T-helper 2 cell treated with Interferon-gamma antibody and Interleukin-4, amounts not matched to agents 100 ng/mL and 5 ng/mL, for 36 hours (primary cell): ENCODE measurements at regions not wholly inside any gene's neighbourhood (a gene's known extent, or its start where the extent isn't known, plus 50 kb on each side); places are given as distances from the start of the nearest gene placed in this dataset.
"Not testable (repeated sequence)": the region's sequence is repeated elsewhere in the genome, so short reads cannot be mapped to it uniquely, and the experiment has no call there.

Experiments used
- intact Hi-C: fragments of 100-400 bp; cut with micrococcal nuclease; formaldehyde crosslinking; loops from one replicate; pipeline ENCODE4 v1.15.1; 2023

DNA sequence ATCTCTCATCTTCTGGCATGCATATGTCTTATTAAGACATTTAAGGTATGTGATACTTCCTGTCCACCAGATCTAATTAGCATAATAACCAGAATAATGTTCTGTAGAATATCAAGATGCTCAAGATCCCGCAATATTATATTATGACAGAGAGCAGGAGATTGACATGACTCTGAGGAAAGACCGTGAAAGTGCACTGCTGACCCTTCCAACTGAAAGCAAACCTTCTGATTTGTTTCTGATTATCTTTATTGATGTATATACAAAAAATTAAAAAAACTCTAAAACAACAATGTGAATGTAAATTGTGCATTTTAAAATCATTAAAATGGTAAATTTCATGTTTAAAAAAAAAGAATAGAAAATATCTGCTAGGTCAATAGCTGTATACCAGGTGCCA is 184.4 kb upstream of the TMEM45B start:
- intact Hi-C loops = no loop called here

DNA sequence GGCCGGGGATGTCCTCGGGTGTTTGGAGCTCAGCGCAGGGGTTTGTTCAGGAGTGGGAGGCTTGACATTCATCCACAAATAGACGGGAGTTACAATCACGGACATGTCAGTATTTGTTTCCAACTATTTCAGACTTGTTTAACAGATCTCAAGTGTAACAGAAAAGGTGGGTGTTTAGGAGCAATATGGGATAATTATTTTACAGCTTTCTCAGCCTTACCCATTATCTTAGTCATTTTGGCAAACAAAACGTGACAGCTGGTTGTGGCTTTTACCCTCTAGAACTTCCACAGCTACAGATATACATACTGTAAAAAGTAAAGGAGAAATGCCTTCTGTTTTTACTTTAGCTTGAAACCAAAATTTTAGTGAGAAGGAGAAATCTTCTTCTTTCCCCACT is 178.7 kb upstream of the TMEM45B start:
- intact Hi-C loops = no loop called here

DNA sequence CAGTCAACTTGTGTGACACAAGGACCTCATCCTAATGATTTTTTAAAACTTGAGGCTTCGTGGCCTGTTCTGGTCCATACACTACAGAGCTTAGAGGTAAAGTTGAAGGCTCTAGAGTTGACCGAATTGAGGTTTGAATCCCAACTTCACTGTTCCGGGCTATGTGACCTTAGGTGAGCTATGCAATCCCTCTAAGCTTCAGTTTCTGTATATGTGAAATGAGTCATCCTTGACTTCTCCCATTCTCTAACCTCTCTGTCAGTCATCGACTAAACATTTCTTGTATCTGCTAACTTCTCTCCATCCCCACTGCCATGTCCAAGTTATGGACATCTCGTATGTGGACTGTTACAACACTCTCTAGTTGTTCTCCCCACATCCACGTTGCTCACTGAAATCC is 178.2 kb upstream of the TMEM45B start:
- intact Hi-C loops = no loop called here

DNA sequence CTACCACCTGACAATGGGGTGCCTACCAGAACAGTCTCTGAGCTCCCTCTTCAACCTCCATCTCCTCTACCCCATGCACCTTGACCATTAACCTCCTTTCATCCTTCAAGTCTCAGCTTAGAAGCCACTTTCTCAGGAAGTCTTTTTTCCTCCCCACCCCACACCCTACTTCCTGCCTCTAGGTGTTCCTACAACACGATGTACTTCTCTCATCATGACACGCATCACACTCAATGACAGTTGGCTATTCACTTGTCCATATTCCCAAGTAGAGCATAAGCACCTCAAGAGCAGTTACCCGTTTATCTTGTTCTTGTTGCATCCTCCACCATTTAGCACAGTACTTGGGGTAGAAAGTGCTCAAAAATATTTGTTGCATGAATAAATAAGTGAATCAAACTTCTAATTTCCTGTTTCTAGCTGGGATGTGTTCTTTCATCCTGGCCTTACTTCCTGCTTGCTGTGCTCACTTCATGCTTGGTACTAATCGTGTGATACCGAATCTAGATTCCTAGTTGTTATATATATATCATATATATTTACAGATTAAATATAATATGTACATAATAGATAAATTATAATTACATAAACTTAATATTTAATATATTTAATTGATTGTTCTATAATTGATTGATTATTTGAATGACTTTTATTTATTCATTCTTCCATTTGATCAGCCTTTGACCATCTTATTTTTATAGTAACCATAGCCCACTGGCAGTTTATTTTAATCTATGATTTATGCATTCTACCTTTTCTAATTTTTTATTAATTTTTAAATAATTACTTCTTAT is 177.5 kb upstream of the TMEM45B start:
- intact Hi-C loops = no loop called here

DNA sequence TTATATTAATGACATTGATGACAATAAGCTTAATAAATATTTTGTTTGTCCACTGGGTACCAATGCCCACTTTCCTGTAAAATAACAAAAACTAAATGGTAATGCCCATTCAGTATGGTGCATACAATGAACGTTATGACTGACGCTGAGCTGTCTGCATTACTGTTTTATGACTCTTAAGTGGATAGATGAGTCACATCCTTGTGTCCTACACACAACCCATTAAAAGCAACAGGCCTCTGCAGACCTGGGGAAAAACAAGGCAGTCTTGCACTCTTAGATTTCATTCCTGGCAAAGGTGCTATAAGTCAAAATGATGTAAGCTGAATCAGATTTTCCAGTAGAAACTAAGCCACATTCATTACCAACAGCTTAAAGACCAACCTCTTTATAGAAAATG is 176.3 kb upstream of the TMEM45B start:
- intact Hi-C loops = no loop called here

DNA sequence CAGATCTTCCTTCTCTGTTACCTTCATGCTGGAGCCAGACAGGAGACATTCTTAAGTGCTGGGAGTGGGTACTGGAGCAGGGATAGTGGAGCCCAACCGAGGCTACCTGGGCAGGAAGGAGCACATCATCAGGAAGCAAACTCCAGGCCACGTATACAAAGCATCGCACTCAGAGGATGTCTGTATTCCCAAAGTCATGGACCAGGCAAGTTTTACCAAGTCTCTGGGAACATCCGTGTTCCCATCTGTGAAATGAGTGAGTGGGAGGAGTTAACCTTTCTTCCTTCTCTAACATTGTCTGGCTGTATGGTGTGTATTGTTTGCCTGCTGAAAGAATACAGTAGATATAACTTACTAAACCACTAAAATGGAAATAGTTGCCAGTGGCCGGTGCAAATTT is 175.0 kb upstream of the TMEM45B start:
- intact Hi-C loops = no loop called here

DNA sequence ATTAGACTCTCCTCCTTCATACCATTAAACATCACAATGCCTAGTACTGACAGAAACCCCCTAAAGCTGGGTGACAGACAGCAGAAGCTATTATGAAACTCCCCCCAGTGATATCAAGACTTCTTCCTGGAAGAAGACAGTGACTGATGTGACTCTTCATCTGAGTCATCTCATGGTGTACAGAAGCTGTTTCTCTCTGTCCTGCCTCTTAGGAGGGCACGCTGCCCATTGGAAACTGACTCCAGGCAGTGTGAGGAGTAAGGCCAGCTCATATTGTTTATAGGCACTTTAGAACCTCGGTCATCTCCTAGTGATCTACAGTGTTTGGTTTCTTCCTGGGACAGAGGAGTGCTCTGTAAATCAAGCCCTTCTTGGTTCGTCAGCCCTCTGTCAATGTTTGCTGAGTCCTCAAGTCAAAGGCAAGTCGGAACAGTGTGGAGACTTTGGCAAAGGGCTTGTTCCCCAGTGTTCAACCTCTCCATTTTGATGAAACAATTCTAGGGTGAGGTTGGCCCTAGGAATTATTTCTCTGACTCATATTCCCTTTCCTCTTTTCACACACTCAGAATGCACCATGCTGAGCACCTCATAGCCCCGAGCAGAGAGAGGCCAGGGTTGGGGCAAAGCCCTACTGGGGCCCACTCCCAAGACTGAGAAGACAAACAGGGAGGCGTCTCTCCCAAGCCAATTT is 172.5 kb upstream of the TMEM45B start:
- intact Hi-C loops = no loop called here

DNA sequence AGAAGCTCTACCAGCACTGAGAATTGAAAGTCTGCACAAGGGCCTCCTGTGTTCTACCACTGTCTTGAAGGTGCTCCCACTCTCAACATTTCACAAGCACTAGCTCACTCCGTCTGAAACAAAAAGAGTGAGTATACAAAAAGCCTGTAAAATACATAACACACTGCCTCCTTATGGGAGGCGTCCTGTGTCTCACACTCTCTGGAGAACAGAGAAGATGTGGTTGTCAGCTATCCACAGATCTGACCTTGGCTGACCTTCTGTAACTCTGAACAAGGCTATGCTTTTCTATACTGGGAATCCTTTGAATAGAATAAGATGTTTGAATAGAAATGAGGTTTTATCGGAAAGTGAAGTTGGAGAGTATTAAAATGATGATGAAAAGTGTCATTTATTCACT is 171.3 kb upstream of the TMEM45B start:
- intact Hi-C loops = no loop called here

DNA sequence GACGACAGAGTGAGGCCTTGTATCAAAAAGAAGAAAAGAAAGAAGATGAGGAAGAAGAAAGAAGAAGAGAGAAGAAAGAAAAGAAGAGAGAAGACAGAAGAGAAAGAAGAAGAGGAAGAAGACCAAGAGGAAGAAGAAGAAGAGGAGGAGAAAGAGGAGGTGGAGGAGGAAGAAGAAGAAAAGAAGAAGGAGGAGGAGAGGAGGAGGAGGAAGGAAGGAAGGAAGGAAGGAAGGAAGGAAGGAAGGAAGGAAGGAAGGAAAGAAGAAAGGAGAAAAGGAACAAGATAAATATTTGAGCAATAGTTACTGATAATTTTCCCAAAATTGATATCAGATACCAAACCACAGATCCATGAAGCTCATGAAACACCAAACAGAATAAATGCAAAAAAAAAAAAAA is 169.7 kb upstream of the TMEM45B start:
- intact Hi-C loops = no loop called here

DNA sequence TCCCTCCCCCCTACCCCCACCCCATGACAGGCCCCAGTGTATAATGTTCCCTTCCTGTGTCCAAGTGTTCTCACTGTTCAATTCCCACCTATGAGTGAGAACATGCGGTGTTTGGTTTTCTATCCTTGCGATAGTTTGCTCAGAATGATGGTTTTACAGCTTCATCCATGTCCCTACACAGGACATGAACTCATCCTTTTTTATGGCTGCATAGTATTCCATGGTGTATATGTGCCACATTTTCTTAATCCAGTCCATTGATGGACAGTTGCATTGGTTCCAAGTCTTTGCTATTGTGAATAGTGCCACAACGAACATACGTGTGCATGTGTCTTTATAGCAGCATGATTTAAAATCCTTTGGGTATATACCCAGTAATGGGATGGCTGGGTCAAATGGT is 165.6 kb upstream of the TMEM45B start:
- intact Hi-C loops = not testable (repeated sequence)

DNA sequence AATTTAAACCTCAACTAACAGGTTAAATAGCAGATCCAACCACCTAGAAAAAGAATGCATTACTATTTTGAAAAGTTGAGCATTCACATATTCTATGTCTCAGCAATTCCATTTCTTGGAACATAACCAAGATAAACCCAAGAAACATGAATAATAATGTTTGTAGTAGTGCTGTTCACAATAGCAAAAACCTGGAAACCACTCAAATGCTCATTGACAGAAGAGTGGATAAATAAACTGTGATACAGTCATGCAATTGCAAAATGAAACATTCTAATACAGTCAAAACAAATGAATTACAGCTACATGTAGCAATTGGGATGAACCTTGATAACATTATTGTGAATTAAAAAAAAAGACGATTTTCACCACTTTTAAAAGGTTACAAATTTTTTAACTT is 162.8 kb upstream of the TMEM45B start:
- intact Hi-C loops = no loop called here

DNA sequence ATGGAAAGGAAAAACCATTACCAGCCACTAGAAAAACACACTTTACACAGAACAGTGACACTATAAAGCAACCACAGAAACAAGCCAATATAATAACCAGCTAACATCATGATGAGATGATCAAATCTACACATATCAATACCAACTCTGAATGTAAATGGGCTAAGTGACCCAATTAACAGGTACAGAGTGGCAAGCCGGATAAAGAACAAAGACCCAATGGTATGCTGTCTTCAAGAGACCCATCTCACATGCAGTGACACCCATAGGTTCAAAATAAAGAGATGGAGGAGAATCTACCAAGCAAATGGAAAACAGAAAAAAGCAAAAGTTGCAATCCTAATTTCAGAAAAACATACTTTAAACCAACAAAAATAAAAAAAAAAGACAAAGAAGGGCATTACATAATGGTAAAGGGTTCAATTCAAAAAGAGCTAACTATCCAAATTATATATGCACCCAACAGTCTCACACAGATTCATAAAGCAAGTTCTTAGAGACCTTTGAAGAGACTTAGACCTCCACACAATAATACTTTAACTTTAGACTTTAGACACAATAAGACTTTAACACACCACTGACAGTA is 160.3 kb upstream of the TMEM45B start:
- intact Hi-C loops = no loop called here

DNA sequence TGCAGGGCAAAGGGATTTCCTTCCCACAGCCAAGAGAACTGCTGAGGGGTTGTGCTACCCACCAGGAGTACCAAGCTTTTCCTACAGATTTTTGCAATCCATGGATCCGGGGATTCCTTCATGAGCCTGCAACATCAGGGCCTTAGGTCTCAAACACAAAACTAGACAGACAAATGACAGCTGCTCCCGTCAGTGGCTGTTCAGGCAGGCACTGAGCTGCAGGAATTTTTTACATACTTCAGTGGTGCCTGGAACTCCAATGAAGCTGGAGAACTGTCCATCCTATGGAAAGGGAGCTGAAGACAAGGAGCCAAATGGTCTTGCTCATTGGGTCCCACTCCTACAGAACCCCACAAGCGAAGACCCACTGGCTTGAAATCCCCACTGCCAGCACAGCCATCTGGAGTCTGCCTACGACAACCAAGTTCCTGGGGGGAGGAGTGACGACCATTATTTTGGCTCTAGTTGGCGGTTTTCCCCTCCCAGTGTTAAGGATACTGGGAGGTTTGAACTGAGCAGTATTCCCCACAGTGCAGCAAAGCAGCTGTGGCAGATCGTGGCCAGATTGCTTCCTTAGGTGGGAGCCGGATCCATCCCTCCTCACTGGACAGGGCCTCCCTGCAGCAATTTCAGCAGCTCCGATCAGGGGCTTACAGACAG is 157.7 kb upstream of the TMEM45B start:
- intact Hi-C loops = no loop called here

DNA sequence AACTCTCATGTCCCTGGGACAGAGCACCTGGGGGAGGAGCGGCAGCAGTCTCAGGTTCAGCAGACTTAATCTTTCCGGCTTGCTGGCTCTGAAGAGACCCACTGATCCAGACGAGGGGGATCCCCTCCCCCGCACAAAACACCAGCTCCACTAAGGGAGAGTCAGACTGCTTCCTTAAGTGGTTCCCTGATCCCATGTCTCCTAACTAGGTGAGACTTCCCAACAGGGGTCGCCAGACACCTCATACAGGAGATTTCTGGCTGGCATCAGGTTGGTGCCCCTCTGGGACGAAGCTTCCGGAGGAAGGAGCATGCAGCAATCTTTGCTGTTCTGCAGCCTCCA is 157.2 kb upstream of the TMEM45B start:
- intact Hi-C loops = no loop called here

DNA sequence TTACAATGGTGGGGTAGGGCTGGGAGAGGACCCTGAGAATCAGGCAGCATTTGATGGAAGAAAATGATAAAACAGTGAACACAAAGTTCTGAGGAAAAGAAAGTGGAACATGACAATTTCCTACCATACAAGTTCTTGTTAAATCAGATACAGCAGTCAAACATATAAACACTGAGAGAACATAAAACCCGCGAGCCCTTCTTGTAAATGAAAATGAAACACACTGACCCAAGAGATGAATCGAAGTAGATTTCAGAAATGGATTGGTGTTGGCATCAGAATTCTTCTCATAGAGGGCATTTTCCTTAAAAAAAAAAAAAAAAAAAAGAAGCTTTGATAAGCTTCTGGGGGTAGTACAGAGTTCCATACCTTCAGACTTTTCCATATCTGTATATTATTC is 134.7 kb upstream of the TMEM45B start:
- intact Hi-C loops = no loop called here

DNA sequence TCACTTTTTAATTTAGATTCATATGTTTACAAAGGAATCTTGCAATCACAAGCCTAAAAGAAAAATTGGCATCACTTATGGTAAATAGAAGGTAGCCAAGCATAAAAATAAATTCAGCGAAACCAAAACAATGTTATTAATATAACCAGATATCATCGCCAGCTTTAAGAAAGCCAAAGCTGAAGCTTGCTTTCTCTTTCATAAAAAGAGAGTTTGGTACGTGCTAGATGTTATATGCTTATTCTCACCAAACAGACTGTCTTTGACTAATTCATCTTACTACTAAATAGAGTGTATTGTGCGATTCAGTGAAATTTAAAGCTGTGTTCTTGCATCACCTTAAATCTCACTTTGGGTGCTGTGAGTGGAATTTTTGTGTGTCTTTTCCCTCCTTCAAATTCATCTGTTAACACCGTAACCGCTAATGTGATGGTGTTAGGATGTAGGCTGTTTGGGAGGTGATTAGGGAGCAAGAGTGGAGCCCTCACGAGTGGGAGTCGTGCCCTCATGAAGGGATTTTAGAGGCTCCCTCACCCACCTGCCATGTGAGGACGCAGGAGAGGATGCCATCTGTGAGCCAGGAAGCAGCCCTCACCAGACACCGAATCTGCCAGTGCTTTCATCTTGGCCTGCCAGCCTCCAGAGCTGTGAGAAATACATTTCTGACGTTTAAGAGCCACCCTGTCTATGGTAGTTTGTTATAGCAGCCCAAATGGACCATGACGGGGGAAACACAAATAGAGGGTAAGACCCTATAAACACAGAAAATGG is 134.1 kb upstream of the TMEM45B start:
- intact Hi-C loops = no loop called here

DNA sequence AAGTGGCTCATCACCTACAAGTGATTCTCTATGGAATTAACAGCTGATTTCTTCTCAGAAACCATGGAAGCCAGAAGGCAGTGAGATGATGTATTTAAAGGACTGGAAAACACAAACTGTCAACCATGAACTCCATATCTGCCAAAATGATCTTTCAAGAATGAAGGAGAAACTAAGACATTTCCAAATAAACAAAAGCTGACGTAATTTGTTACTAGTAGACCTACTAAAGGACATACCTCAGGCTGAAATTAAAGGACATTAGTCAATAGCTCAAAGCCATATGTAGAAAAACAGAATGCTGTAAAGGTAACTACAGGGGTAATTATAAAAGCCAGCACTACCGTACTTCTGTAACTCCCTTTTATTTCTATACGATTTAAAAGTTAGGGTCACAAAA is 129.4 kb upstream of the TMEM45B start:
- intact Hi-C loops = no loop called here

DNA sequence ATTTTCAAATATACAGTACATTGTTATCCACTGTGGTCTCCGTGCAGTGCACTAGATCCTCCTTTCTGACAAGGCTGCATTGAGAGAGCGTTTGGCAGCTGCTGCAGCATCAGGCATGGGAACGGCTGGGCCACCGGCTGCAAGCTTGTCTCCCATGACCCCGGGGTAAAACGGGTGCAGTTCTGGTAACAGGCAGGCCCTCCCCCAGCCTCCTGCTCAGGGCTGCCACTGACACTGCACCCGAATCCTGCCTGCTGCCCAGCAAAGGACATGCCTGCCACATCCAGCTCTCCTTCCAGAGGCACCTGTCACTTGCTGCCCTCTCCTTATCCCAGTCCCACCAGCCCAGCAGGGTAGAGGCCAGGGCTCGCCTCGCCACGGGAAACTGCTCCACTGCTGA is 124.5 kb upstream of the TMEM45B start:
- intact Hi-C loops = no loop called here

DNA sequence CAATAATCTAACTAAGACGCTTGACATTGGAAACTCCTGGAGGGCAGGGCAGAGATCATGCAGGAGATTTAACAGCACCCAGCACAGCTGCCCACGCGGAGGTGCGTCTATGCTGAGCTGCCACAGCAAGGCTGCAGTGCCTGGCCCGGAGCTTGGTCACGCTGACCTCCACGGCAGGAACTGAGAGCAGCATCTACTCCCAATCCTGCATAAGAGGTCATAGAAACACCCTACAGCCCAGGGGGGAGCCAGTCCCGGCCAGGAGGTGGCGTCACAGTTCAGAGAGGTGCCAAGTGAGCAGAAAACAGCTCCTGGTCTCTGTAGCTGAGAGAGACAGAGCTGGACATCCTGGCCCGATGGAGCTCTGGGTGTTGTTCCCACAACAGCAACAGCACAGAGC is 121.1 kb upstream of the TMEM45B start:
- intact Hi-C loops = no loop called here

DNA sequence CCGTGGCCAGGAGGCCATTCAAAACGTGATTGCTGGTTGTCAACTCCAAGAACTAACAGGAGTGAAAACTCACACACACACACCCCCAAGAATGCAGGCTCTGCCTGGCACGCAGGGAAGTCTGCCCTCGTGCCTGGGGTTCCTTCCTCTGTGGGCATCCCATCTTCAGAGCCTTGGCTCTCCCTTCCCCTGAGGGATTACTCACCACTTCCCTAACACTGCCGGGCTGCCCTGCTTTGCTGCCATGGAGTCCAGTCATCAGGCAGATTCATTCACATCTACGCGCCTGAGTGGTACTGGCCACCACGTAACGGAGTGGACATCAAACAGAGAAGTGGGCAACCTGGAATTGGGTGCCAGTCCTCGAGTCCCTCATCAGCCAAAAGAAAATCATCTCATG is 120.7 kb upstream of the TMEM45B start:
- intact Hi-C loops = loop anchor here (5.0 kb wide), 1 partner anchor 318 kb away; the partner anchor contains the start of gene BARX2

DNA sequence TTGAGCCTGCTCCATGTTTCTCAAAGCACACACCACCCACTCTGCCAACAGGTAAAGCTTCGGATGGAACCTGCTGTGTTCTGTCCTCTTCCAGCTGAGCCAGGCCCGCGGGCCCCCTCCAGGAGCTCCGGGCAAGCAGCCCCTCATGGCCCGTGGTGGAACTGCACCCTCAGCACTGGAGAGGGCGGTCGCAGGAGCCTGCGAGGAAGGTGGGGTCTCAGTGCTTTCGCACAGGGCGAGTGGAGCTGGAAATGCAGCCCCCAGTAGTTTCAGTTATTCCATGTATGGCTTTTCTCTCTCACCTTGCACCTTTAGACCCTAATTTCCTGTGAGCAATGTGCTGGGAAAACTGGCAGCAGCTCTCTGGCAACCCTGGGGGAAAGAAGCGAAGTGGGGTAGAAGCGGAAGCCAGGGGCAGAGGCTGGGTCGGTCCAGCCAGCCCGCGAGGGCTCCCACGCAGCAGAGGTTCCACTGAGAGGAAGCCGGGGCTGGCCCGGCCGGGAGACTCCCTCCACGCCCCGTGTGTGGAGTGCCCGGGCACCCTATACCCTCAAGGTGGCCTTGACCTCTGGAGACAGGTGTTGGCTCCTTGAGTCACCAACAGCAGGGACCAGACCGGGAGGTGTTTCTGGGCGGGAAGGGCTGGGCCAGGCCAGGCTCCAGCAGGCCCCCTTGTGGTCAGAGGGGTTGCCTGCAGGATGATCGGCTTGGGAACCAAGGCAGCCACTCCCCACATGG is 119.9 kb upstream of the TMEM45B start:
- intact Hi-C loops = loop anchor here (1.0 to 5.0 kb wide), 3 partner anchors 318 to 579 kb away; partner anchors contain the start of gene BARX2
